ENCODE measurements at regions not wholly inside any gene's neighbourhood (a gene's known extent, or its start where the extent isn't known, plus 50 kb on each side); places are given as distances from the start of the nearest gene placed in this dataset.

- no peaks in the 10 kb centered on the region for H4K20me1 ChIP-seq (ENCODE audit: control insufficient read depth, insufficient read depth)
- H3K36me3 ChIP-seq (ENCODE audit: control insufficient read depth in 2 of 2, insufficient read depth in 2 of 2, low read length in 1 of 2): no peaks in the 10 kb centered on the region
- RAD21 ChIA-PET (ENCODE audit: unreplicated experiment): interaction anchor here (0.7 kb wide), 1 partner anchor 56 kb away, joined by 3 read pairs; no protein-coding TSS in a partner anchor
- SMC1A ChIA-PET (ENCODE audit: uncharacterized antibody, unreplicated experiment): interaction anchor here (0.9 to 1.1 kb wide), 2 partner anchors 33 to 45 kb away, joined by 3 read pairs; no protein-coding TSS in a partner anchor
- WGBS (ENCODE audit: insufficient coverage, insufficient replicate concordance, low lambda C conversion rate, missing lambda C conversion rate): 48% methylated on average over 7 of the region's 7 CpGs
- H3K9ac ChIP-seq (ENCODE audit: control insufficient read depth, insufficient read depth, low read length): no peak overlapping the region
- no peak for TF ChIP-seq SIX5 (IDR thresholded peaks at IDR 0.05; ENCODE audit: low read depth, low read length, severe bottlenecking)
- TF ChIP-seq SUZ12 (IDR thresholded peaks at IDR 0.05; ENCODE audit: unreplicated experiment): no peak
- no peak for TF ChIP-seq EP300 (IDR thresholded peaks at IDR 0.05; ENCODE audit: borderline replicate concordance in 1 of 2, control insufficient read depth in 1 of 2, low read depth in 2 of 2, low read length in 2 of 2)
- no peak for TF ChIP-seq STAT3 (IDR thresholded peaks at IDR 0.05; ENCODE audit: low read depth, low read length)
- TF ChIP-seq NR2C1 (IDR thresholded peaks at IDR 0.05): no peak
- TF ChIP-seq HDAC2 (IDR thresholded peaks at IDR 0.05): no peak
- TF ChIP-seq, protein P1, sequence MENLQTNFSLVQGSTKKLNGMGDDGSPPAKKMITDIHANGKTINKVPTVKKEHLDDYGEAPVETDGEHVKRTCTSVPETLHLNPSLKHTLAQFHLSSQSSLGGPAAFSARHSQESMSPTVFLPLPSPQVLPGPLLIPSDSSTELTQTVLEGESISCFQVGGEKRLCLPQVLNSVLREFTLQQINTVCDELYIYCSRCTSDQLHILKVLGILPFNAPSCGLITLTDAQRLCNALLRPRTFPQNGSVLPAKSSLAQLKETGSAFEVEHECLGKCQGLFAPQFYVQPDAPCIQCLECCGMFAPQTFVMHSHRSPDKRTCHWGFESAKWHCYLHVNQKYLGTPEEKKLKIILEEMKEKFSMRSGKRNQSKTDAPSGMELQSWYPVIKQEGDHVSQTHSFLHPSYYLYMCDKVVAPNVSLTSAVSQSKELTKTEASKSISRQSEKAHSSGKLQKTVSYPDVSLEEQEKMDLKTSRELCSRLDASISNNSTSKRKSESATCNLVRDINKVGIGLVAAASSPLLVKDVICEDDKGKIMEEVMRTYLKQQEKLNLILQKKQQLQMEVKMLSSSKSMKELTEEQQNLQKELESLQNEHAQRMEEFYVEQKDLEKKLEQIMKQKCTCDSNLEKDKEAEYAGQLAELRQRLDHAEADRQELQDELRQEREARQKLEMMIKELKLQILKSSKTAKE (IDR thresholded peaks at IDR 0.05; ENCODE audit: low read depth, poor library complexity, severe bottlenecking): no peak
- no peak for TF ChIP-seq IKZF1 (conservative IDR thresholded peaks at IDR 0.05)
- TF ChIP-seq RFX5 (IDR thresholded peaks at IDR 0.05; ENCODE audit: low read depth, low read length): no peak
- no peak for TF ChIP-seq BACH1 (IDR thresholded peaks at IDR 0.05; ENCODE audit: borderline replicate concordance)
- TF ChIP-seq, protein P2, sequence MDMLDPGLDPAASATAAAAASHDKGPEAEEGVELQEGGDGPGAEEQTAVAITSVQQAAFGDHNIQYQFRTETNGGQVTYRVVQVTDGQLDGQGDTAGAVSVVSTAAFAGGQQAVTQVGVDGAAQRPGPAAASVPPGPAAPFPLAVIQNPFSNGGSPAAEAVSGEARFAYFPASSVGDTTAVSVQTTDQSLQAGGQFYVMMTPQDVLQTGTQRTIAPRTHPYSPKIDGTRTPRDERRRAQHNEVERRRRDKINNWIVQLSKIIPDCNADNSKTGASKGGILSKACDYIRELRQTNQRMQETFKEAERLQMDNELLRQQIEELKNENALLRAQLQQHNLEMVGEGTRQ (IDR thresholded peaks at IDR 0.05; ENCODE audit: borderline replicate concordance, low read depth, low read length): no peak
- TF ChIP-seq CREM (IDR thresholded peaks at IDR 0.05; ENCODE audit: low read depth): no peak
- no peak for TF ChIP-seq NFIC (IDR thresholded peaks at IDR 0.05; ENCODE audit: low read depth, low read length)
- no peak for TF ChIP-seq ZZZ3 (IDR thresholded peaks at IDR 0.05; ENCODE audit: control insufficient read depth, insufficient read length, low read depth)
- TF ChIP-seq HCFC1 (IDR thresholded peaks at IDR 0.05; ENCODE audit: low read length): no peak
- TF ChIP-seq YY1 (IDR thresholded peaks at IDR 0.05; ENCODE audit: low read depth, low read length): no peak
- TF ChIP-seq RAD21 (IDR thresholded peaks at IDR 0.05; ENCODE audit: insufficient read depth, low read depth, low read length): no peak
- no peak for ATAC-seq
- intact Hi-C loops (cut with micrococcal nuclease; ENCODE audit: unreplicated experiment): loop anchor here (10.0 kb wide), 1 partner anchor 482 kb away; no protein-coding TSS in a partner anchor
- FAIRE-seq: no peak
- H3K27me3 ChIP-seq (replicated peaks in 1 of 2; ENCODE audit: control insufficient read depth in 2 of 2, insufficient read depth in 2 of 2, low read length in 1 of 2): no peaks in the 10 kb centered on the region
- peaks cover 3% of the 10 kb centered on the region; the same call in 2 of the 3 replicates for H3K9me3 ChIP-seq (replicated peaks; ENCODE audit: control insufficient read depth, insufficient read depth, low read length)
- H3K4me2 ChIP-seq (ENCODE audit: control insufficient read depth, insufficient read depth): no peak overlapping the region
- no peak for DNase-seq (ENCODE audit: low read depth, low spot score)
- H2AFZ ChIP-seq (ENCODE audit: control insufficient read depth, low read depth, low read length): no peak overlapping the region
- no peak overlapping the region for H3K4me3 ChIP-seq
- no peaks in the 10 kb centered on the region for H3K79me2 ChIP-seq (ENCODE audit: control insufficient read depth, insufficient read depth, low read length)
- H3K27ac ChIP-seq (ENCODE audit: control insufficient read depth, insufficient read depth): no peak overlapping the region
- H3K4me1 ChIP-seq (ENCODE audit: control insufficient read depth, insufficient read depth, low read length): no peaks in the 10 kb centered on the region
- in situ Hi-C loops (cut with MboI): no loop called here
- CTCF ChIA-PET: interaction anchor here (0.6 to 0.9 kb wide), 3 partner anchors 12 to 253 kb away, joined by 3 read pairs; no protein-coding TSS in a partner anchor
- POLR2A ChIA-PET: interaction anchor here (0.5 kb wide), 1 partner anchor 555 kb away, joined by 5 read pairs; no protein-coding TSS in a partner anchor
- no TSS peak for BruUV-seq (replicated peaks)
Measured at GRCh38 chr15:58273104-58273503, 134.9 kb downstream of the AQP9 start.
